ENCODE measurements at regions not wholly inside any gene's neighbourhood (a gene's known extent, or its start where the extent isn't known, plus 50 kb on each side); places are given as distances from the start of the nearest gene placed in this dataset.
"Not testable (repeated sequence)": the region's sequence is repeated elsewhere in the genome, so short reads cannot be mapped to it uniquely, and the experiment has no call there.

GRCh38 chr6:122859676-122860075, 70.6 kb downstream of the SMPDL3A start:
- no peak for DNase-seq

- no peak for DNase-seq
Measured at GRCh38 chr6:122861594-122861993, 72.5 kb downstream of the SMPDL3A start.

GRCh38 chr6:122868137-122868536, 79.1 kb downstream of the SMPDL3A start:
- no peak for DNase-seq

GRCh38 chr6:122869437-122870024, 80.5 kb downstream of the SMPDL3A start:
- peak; percentile 12 for DNase-seq

GRCh38 chr6:122871079-122871478, 82.0 kb downstream of the SMPDL3A start:
- no peak for DNase-seq

- no peak for DNase-seq
Measured at GRCh38 chr6:122872311-122872710, 83.3 kb downstream of the SMPDL3A start.

GRCh38 chr6:122877302-122877701, 88.2 kb downstream of the SMPDL3A start:
- no peak for DNase-seq

GRCh38 chr6:122878796-122879195, 89.7 kb downstream of the SMPDL3A start:
- DNase-seq = no peak

- DNase-seq = no peak
Measured at GRCh38 chr6:122886481-122886880, 97.4 kb downstream of the SMPDL3A start.

- DNase-seq = no peak
Measured at GRCh38 chr6:122887941-122888340, 98.9 kb downstream of the SMPDL3A start.

- not testable (repeated sequence) for DNase-seq
Measured at GRCh38 chr6:122888680-122889079, 99.6 kb downstream of the SMPDL3A start.

GRCh38 chr6:122890250-122890649, 101.2 kb downstream of the SMPDL3A start:
- no peak for DNase-seq

- no peak for DNase-seq
Measured at GRCh38 chr6:122894791-122895190, 101.2 kb upstream of the CLVS2 start.

GRCh38 chr6:122902326-122902725, 93.7 kb upstream of the CLVS2 start:
- DNase-seq = no peak

GRCh38 chr6:122903266-122903915, 92.6 kb upstream of the CLVS2 start:
- no peak for DNase-seq

- DNase-seq = no peak
Measured at GRCh38 chr6:122904166-122904565, 91.9 kb upstream of the CLVS2 start.

- DNase-seq = no peak
Measured at GRCh38 chr6:122913558-122913957, 82.5 kb upstream of the CLVS2 start.

GRCh38 chr6:122918714-122919113, 77.3 kb upstream of the CLVS2 start:
- no peak for DNase-seq

GRCh38 chr6:122930252-122931180, 65.5 kb upstream of the CLVS2 start:
- DNase-seq = no peak

- DNase-seq = no peak
Measured at GRCh38 chr6:122931916-122932315, 64.1 kb upstream of the CLVS2 start.

- DNase-seq = not testable (repeated sequence)
Measured at GRCh38 chr6:122944936-122945335, 51.1 kb upstream of the CLVS2 start.

Data from activated CD4-positive, alpha-beta T cell treated with anti-CD3 and anti-CD28 coated beads, Interleukin-2, amount 50 U/mL, for 16 hours (primary cell).